Transverse colon (tissue), 4 donors: ENCODE measurements at regions not wholly inside any gene's neighbourhood (a gene's known extent, or its start where the extent isn't known, plus 50 kb on each side); places are given as distances from the start of the nearest gene placed in this dataset.

ENCODE experiments used
- DNase-seq: peaks from one replicate; pipeline ENCODE4 v3.0.0-alpha.2; 2019
- H3K27ac ChIP-seq, 4 donors: fragments of 200-600 bp; sonication (generic); 2 replicates each; pipeline ENCODE4 v1.5.1; 2016 to 2018; ENCODE audit warnings: inconsistent platforms in 4 of 4
- H3K27me3 ChIP-seq: fragments of 200-600 bp; sonication (generic); 2 replicates; pipeline ENCODE4 v1.5.1; 2017; ENCODE audit warnings: inconsistent platforms
- H3K36me3 ChIP-seq, 4 donors: fragments of 200-600 bp; sonication (generic); 2 replicates each; pipeline ENCODE4 v1.5.1; 2017 to 2019; ENCODE audit warnings: inconsistent platforms in 4 of 4
- H3K4me1 ChIP-seq, 4 donors: fragments of 200-600 bp; sonication (generic); 2 replicates each; pipeline ENCODE4 v1.5.1; 2017 to 2020; ENCODE audit warnings: inconsistent platforms in 4 of 4
- H3K4me3 ChIP-seq, 4 donors: fragments of 200-600 bp; sonication (generic); 1 replicate in 1 of 4; 2 replicates in 3 of 4; pipeline versions ENCODE4 v1.5.1 to v1.6.1; 2017 to 2019; ENCODE audit warnings: inconsistent platforms in 4 of 4
- H3K9me3 ChIP-seq, 2 donors: fragments of 200-600 bp; sonication (generic); 2 replicates each; pipeline ENCODE4 v1.5.1; 2017 to 2019; ENCODE audit warnings: inconsistent platforms in 2 of 2
- CTCF ChIP-seq, 5 experiments: fragments of 200-600 bp in 3 of 5; fragments of 450-650 bp in 2 of 5; sonication (generic) in 3 of 5; IDR thresholded peaks; 1 replicate in 2 of 5; 2 replicates in 3 of 5; pipeline ENCODE4 v1.5.1; 2016 to 2017; ENCODE audit warnings: antibody characterized with exemption in 5 of 5, inconsistent platforms in 3 of 5, mild to moderate bottlenecking in 2 of 5, moderate library complexity in 1 of 5
- EP300 ChIP-seq: sonication (generic); formaldehyde crosslinking; IDR thresholded peaks from one replicate; pipeline ENCODE4 v1.6.1; 2017; ENCODE audit warnings: antibody characterized with exemption, low read depth
- POLR2A ChIP-seq: fragments of 450-650 bp; IDR thresholded peaks from one replicate; pipeline ENCODE4 v1.6.1; 2016; ENCODE audit warnings: antibody characterized with exemption, mild to moderate bottlenecking, moderate library complexity
- POLR2AphosphoS5 ChIP-seq, 3 donors: sonication (generic); formaldehyde crosslinking; IDR thresholded peaks; one replicate each; pipeline ENCODE4 v1.6.1; 2016; ENCODE audit warnings: antibody characterized with exemption in 3 of 3
- WGBS, 2 donors: methylation state at CpG; one replicate each; pipeline ENCODE4 v1.1.5; 2018; ENCODE audit warnings: low coverage in 1 of 2; 5-methylcytosine and 5-hydroxymethylcytosine counted together
- in situ Hi-C, 4 donors: fragments of 200-750 bp; cut with MboI; loops; one replicate each; pipeline versions ENCODE4 v1.15.0 to v1.15.1; 2017; ENCODE audit warnings: low sequenced_read_pairs in 3 of 4, low pct_ligation_motif_present in 1 of 4, low pct_unique_long_range_greater_than_20kb in 1 of 4
- intact Hi-C: fragments of 100-400 bp; cut with DNase I; formaldehyde crosslinking; loops from one replicate; pipeline ENCODE4 v1.15.1; 2023; ENCODE audit warnings: low total_unique reads

DNA sequence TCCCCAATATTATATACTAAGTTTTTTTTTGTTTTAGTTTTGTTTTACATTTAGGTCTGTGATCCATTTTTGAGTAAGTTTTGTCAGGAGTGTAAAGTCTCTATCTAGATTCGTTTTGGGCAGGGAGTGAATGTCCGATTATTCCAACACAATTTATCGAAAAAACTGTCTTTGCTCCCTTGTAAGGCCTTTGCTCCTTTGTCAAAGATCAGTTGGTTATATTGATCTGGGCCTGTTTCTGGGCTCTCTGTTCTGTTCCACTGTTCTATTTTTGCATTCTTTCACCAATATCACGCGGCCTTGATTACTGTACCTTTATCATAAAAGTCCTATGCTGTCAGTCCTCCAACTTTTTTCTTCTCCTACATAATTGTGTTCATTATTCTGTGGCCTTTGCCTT lies 276.5 kb upstream of the ZC3H15 start:
- Histone ChIP-seq H3K27me3 (no peaks in the 10 kb centered on the region), H3K4me1 (no peaks in the 10 kb centered on the region), H3K36me3 (no peaks in the 10 kb centered on the region), H3K27ac (no peak overlapping the region), H3K9me3 (no peaks in the 10 kb centered on the region), H3K4me3 (no peak overlapping the region)
- no peak for DNase-seq
- no peak for TF ChIP-seq EP300
- no peak for TF ChIP-seq POLR2A
- TF ChIP-seq CTCF (IDR thresholded peaks at IDR 0.05), result no peak
- 95% methylated on average over 5 of the region's 5 CpGs for WGBS, 2 donors
- in situ Hi-C loops (no loop called here), intact Hi-C loops (no loop called here)

DNA sequence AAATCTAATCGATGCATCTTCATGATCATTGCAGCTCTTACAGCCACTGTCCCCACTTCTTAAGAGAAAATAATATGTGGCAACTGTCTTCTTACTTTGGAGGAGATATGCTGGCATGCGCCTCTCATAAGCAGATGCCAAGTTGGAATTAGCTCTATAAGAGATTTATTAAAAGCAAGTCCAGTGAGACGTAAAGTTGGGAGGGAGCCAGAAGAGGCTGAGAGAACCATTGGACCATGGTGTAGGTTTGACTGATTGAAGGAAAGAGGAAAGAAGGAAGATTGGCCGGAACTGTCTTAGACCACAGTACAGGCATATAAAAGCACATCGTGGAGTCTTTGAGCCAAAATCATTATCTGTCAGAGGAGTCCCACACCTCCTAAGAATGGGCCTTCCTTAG lies 265.7 kb upstream of the ZC3H15 start:
- Histone ChIP-seq H3K27me3 (no peaks in the 10 kb centered on the region), H3K27ac (no peak overlapping the region), H3K36me3 (no peaks in the 10 kb centered on the region), H3K9me3 (peaks cover 4 to 9% of the 10 kb centered on the region in 2 donors), H3K4me1 (no peaks in the 10 kb centered on the region), H3K4me3 (no peak overlapping the region)
- in situ Hi-C loops, result no loop called here
- no peak for DNase-seq
- 83 to 86% methylated on average over 5 of the region's 5 CpGs for WGBS, 2 donors
- intact Hi-C loops, result no loop called here
- TF ChIP-seq EP300, result no peak
- no peak for TF ChIP-seq POLR2AphosphoS5 (IDR thresholded peaks at IDR 0.05)
- TF ChIP-seq POLR2A, result no peak
- no peak for TF ChIP-seq CTCF (IDR thresholded peaks at IDR 0.05)

- intact Hi-C loops, result no loop called here
These were observed 256.8 kb upstream of the ZC3H15 start for GRCh38 chr2:186229265-186229664.

DNA sequence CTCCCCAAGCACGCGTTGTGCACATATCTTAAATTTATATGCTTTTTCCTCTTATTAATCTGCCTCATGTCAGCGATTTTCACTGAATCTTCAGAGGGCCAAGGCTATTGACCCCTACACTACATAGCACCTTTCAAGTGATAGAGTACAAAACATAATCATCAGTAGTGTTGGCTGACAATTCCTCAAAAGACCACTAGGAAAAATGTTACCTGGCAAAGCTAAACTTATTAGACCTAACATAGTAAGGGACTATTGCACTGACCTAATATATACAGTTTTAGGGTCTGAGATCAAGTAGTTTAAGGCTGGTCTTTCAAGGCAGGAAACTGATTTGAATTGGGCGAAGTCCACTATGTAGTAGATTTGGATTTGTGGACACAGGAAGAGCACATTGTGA lies 244.2 kb upstream of the ZC3H15 start:
- no peak for DNase-seq
- Histone ChIP-seq H3K4me3 (no peak overlapping the region), H3K27me3 (no peaks in the 10 kb centered on the region), H3K4me1 (no peaks in the 10 kb centered on the region), H3K9me3 (no peaks in the 10 kb centered on the region), H3K36me3 (no peaks in the 10 kb centered on the region), H3K27ac (no peak overlapping the region)
- TF ChIP-seq POLR2A, result no peak
- no peak for TF ChIP-seq CTCF (IDR thresholded peaks at IDR 0.05)
- TF ChIP-seq EP300, result no peak
- no peak for TF ChIP-seq POLR2AphosphoS5 (IDR thresholded peaks at IDR 0.05)
- in situ Hi-C loops (no loop called here), intact Hi-C loops (no loop called here)
- 96 to 98% methylated on average over 3 to 4 of the region's 4 CpGs for WGBS, 2 donors

More at GRCh38 chr2:186229265-186229664, 256.8 kb upstream of the ZC3H15 start:
- 39 to 75% methylated on average over 1 of the region's 1 CpG for WGBS, 2 donors
- in situ Hi-C loops, result no loop called here
- Histone ChIP-seq H3K36me3 (no peaks in the 10 kb centered on the region), H3K4me1 (no peaks in the 10 kb centered on the region), H3K9me3 (peaks cover 39 to 51% of the 10 kb centered on the region in 2 donors), H3K27ac (no peak overlapping the region), H3K4me3 (no peak overlapping the region), H3K27me3 (no peaks in the 10 kb centered on the region)
- DNase-seq, result no peak
- TF ChIP-seq EP300 (no peak), CTCF (IDR thresholded peaks at IDR 0.05) (no peak), POLR2AphosphoS5 (IDR thresholded peaks at IDR 0.05) (no peak), POLR2A (no peak)
